Hepatic stellate cell (primary cell): ENCODE measurements at regions not wholly inside any gene's neighbourhood (a gene's known extent, or its start where the extent isn't known, plus 50 kb on each side); places are given as distances from the start of the nearest gene placed in this dataset.

ENCODE experiments used
- DNase-seq: peaks from one replicate; pipeline ENCODE4 v3.0.0; 2011; ENCODE audit warnings: low spot score

DNA sequence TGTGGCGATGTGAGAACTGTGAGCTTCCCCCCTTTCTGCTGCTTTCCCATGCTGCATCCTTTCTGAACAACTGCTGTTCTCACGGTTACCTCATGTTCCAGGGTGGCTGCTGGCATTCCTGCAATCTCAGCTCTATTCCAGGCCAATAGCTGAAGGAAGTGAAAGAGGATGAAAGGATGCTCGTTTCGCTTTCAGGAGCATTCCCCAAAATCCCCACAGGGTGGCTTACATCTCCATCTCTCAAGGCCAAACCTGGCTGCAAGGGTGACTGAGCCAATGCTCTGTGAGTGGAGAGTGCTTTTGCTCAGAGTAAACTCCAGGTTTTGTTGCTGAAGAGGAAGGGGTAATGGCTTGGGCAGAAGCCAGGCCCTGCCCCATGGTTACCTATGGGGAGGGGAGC lies 848.2 kb downstream of the BRD1 start:
- DNase-seq: no peak

DNA sequence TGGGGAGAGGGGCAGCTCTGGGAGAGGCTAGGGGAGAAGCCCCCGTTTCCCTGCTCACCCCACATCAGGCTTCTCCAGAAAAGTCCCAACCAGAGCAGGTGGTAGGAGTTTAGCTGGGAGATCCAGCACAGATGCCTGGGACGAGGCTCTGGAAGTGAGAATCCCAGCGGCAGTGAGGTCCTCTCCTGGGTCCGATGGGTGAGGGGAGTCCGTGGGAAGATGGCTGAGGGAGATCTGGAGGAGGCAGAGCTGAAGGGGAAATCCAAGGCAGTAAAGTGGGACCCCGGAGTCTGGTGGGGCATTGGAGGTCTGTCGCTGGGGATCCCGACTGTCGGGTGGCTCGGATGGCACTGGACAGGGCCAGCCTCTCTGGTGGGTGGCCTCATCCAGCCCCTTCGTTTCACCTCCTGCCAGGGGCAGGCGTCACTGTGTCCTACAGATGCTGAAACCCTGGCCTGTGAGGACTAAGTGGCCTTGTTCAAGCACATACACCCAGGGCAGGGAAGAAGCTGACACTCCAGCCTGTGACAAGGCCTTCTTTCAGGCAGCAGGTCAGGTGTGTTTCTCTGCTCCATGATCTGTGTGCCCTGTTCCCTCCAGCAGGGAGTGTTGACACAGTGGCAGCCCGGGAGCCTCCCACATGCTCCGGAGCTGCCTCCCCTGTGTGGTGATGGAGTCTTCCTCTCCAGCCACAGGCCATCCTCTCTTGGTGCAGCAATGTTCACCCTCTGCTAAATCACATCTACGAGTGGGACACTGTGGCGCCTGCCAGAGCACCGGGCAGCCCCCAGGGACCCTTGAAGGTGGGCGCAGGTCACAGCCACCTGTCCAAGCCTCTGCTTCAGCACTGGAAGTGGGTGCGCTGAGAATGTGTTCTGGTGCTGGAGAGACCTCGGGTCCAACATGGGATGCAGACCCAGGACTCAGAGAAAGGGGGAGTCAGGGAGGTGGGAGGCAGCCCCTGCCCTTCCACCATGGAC lies 850.8 kb downstream of the BRD1 start:
- no peak for DNase-seq

DNA sequence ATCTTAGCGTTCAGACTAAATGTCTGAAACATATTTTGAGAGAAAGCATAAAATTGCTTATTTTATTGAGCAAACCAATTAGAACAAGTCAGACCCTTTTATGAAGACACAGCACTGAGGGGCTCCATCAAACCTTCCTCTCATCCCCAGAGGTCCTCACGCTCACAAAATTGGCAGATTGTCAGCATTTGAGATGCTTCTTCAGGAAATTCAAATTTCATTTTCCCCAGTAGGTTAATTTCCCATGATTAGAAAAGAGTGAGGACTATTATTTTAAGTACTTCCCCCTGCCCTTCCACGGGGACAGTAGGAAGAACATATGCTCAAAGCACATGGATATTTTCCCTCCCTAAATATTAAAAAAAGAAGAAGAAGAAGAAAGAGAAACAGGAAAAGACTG lies 851.8 kb downstream of the BRD1 start:
- no peak for DNase-seq

DNA sequence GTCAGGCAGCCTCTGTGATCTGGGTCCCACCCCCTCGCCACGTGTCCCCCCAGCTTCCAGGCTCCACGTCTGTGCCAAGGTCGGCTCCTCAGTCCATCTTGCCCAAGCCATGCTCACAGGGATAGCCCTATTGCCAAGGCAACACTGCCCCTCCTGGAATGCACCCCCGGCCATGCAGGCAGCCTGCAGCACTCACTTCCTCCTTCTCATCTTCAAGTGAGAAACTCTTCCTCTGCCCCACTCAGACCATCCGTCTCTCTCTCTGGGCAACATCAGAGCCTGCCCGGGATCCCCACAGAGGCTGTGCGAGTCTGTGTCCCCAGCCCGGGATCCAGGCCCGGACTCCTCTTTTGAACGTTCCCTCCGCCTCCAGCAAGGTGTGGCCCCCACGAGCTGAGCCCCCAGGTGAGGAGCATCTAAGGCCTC lies 852.3 kb downstream of the BRD1 start:
- no peak for DNase-seq

DNA sequence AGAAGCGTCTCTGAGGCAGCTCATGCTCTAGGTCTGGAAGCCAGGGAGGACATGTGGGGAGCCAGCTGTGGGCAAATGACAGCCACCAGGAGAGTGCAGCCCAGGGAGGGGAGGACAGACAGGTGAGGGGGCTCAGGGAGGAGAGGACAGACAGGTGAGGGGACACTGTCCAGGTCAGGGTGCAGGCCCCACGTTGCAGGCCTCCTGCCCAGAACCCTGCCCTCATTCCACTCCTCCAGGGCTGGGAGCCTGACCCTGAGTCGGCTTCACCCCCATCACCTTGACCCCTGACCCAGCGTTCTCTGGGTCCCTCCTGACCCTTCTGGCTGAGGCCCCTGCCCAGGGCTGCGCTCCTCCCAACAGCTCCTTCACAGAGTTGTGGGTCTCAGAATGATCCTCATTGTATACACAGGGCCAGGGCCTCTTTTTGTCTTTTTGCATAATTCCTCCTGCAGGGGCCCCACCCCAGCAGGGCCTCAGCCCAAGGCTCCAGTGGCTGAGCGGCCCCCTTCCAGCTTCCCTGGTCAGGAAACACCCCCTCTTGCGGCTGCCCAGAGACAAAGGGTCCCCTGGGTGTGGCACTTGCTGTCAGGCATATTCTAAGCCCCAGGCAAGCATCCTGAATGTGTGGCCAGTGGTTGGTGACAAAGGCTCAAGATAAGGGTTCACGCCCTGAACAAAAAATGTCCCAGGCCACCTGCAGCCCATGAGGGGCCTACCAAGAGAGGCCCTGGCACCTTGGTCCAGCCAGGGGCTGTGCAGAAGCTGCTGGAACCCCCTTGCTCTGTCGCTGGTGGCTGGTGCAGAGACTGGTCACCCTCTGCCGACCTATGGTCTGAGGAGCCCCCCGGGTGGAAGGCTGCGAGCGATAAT lies 853.0 kb downstream of the BRD1 start:
- DNase-seq: no peak

DNA sequence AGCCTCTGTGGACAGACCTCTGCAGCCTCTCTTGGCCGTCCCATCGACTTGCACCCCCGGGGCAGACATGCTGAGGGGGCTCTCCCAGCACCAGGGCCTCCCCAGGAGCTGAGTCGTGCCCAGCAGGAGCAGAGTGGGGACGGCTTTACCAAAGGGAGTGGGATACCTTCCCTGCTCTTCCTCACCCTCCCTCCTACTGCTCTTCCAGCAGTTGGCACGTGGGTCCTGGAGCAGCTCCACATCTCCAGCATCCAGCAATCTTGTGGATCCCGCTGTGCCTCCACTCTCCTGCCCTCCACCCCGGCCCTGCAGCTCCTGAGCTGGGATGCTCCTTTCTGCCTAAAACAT lies 854.0 kb downstream of the BRD1 start:
- DNase-seq: no peak

DNA sequence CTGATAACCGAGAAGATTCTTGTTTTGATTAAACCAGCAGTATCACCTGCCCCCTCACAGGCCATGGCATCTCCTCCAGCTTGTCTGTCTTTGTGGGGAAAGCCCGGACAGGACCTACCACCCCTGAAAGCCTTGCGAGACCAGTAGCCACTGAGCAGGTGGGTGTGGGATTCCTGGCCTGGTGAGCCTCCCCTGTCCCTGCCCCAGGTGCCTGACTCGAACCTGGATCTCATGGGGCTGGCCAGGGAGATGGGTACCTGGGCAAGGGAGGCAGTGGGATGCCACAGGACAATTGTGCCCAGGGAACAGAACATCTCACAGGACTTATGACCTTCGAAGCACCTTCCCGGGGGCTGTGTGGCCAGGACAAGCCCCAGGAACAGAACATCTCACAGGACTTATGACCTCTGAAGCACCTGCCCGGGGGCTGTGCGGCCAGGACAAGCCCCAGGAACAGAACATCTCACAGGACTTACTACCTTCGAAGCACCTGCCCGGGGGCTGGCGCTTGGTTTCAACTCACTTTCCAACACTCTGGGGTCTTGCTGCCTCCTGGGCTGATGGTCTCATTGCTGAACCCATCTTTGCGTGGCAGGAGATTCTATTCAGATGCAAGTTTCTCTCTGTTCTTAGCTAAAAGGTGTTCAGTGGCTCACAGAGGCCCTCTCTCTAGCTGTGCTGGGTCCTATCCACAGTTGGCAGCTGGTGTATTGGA lies 854.5 kb downstream of the BRD1 start:
- no peak for DNase-seq

DNA sequence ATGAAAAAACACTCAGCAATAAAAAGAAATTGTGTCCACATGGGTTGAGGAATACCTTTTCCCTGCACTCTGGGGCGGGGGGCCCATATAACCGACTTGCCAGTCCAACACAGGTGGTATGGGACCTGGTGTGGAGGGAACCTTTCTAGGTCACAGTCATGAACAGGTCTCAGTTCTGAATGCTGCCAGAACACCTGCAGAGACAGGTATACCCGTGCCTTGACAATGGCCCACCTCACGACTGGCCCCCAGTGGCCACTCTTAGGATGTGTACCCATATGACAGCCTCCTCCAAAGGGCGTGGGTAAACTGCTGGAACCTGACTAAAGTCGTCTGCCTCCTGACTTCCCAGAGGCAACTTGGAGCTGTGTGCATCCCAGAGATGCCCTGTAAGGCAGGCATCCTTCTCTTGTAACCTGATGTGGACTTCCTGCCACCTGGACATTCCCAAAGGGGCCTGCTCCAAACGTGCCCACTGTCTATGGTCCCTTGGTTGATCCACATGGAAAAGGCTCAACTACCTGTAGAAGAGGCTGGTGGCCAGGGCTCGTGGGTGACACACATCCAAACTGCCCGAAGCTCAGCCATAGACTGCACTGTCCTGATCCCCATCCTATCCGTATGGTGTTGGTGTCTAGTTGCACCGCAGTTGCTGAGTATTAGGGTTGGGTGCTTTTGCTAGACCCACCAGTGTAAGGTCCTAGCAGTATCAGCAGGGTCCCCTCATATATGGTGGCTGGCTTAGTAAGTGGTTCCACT lies 859.3 kb downstream of the BRD1 start:
- DNase-seq: no peak

DNA sequence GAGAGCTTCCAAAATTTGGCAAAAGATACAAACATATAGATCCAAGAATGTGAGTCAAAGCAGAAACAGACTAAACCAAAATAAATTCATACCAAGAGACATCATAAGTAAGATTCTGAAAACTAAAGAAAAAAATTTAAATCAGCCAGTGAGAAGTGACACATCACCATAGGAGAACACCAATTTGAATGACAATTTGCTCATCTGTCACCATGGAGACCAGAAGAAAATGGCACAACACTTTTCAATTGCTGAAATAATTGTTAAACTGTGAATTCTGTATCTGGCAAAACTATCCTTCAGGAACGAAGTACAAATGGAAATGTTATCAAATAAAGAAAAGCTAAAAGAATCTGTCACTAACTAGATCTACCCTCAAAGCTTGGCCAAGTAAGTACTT lies 864.3 kb downstream of the BRD1 start:
- DNase-seq: no peak

DNA sequence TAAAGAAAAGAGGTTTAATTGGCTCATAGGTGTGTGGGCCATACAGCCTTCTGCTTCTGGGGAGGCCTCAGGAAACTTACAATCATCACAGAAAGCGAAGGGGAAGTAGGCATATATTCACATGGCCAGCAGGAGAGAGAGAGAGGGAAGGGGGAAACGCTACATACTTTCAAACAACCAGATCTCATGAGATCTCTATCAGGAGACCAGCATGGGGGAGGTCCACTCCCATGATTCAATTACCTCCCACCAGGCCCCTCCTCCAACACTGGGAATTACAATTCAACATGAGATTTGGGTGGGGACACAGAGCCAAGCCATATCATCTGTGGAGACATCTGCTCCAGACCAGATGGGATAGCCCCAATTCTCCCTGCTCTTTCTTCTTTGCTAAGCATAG lies 866.0 kb downstream of the BRD1 start:
- DNase-seq: no peak

DNA sequence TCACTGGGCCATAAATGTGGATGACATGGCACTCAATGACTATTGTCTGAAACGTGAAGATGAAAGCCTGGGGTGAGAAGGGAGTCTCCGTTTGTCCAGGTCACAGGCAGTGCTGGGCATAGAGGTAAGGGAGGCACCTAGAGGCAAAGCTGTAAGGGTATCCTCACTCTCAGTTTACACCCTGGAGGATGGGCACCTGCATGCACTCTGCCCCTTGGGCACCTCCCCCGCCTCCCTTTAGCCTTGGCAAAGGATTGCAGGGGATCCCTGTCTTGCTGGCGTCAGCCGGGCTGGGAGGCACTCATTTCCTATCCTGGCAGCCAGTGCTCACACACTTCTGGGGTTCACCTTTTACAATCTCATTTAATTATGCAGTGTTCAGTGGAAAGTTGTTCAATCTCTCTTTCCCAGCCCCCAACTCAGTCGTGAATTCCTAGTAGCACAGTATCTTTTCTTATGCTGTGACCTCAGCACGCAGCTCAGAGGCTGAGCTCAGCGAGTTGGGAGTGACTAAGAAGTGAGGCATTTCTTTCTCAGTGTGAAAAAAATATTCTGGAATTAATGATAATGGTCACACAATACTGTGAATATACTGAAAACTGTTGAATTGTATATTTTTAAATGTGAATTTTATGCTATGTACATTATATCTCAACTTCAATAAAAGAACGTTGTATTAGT lies 866.6 kb downstream of the BRD1 start:
- DNase-seq: no peak

DNA sequence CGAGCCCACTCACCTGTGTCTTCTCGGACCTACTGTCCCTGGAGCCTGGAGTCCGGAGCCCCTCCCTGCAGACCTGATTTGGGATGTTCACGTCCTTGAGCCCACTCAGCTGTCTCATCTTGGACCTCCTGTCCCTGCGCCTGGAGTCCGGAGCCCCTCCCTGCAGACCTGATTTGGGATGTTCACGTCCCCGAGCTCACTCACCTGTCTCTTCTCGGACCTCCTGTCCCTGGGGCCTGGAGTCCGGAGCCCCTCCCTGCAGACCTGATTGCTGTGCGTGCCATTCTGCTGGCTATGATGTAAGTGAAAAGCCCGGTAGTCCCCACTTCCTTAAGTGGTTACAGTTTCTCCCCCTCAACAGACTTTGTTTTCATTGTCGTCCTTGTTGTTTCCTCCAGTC lies 867.1 kb downstream of the BRD1 start:
- no peak for DNase-seq

DNA sequence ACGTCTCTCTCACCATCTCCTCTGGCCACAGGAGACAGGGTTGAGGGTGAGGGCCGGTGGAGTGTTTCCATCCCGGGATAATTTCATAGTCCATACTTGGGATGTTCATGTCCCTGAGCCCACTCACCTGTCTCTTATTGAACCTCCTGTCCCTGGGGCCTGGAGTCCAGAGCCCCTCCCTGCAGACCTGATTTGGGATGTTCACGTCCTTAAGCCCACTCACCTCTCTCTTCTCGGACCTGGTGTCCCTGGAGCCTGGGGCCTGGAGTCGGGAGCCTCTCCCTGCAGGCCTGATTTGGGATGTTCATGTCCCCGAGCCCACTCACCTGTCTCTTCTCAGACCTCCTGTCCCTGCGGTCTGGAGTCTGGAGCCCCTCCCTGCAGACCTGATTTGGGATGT lies 868.2 kb downstream of the BRD1 start:
- no peak for DNase-seq

DNA sequence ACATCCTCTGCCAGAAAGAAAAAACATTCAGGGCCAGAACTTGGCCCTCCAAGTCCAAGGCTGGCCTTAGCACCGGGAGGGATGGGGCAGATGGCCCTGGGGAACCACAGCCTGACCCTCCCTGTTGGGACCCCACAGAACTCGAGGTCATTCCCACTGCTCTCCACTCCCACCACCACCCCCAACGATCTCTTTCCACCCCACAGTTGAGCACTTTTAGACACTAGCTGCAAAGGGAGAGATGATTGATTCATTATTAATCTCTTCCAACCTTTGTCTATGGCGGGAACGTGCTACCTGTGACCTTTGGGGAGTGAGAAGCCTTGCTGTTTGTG lies 869.7 kb downstream of the BRD1 start:
- DNase-seq: no peak

DNA sequence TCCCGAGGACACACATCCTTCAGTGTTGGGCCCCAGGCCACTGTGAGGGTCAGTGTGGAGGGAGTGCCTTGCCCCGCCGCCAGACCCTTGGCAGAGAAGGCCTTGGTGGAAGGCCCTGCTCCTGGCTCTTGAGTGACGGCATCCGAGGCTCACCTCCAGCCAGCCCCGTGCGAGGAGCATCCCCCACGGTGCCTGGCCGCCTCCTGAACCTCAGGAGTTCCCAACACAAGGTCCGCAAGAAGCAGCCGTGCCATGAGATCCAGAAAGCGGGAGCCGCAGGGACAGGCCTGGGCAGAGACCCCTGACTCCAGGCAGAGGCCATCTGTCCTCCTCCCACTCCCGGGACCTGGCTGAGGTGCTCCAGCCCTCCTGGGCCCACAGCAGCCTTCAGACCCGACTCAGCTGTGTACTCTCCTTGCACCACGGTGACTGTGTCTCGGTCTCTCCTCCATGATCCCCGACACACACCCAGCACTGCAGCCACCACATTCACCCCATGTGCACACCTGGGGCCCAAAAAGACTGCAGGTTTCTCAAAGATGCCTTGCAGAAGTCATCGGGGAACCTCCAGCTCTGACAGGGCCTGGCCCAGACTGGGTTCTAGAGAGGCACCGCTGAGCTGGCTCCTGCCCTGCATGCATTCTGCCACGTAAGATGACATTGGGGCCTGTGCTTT lies 870.2 kb downstream of the BRD1 start:
- no peak for DNase-seq

DNA sequence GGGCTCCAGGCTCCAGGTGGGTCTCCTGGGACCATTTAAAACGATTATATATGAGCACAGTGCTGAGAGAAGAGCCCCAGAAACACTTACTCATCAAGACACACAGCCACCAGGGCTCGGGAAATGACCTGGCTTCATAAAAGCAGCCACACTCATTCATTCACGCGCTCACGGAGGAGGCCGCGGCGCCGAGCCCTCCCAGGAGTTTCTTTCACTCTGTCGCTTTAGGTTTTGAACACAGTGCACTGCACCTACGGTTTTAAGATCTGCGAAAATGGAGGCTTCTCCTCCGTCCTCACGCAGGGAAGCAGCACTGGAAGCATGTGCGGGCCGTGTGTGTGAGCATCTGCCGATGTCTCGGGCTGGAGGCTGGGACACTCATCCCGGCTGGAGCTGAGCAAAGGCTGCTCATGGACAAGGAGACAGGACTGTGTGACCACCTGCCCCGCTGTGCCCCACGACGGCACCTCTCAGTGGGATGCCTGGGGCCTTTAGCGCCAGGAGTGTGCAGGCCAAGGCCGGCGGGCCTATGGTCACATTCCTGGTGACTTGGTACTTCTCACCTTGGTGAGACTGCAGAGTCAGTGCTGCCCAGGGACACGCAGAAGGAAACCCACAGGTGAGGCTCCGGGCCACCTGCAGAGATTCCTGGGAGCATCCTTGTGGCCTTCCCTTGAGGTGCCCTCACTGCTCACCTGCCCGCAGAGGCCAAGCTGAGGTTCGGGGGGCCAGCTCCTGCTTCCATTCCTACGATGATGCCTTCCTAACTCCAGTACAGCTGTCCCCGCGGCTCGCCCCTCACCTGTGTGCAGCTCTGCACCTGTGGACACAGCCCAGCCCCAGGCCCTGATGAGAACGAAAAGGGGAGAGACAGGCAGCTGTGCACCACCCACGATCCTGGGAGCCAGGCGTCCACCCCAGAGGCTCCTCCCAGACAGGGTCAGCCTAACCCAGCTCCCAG lies 872.0 kb downstream of the BRD1 start:
- no peak for DNase-seq

DNA sequence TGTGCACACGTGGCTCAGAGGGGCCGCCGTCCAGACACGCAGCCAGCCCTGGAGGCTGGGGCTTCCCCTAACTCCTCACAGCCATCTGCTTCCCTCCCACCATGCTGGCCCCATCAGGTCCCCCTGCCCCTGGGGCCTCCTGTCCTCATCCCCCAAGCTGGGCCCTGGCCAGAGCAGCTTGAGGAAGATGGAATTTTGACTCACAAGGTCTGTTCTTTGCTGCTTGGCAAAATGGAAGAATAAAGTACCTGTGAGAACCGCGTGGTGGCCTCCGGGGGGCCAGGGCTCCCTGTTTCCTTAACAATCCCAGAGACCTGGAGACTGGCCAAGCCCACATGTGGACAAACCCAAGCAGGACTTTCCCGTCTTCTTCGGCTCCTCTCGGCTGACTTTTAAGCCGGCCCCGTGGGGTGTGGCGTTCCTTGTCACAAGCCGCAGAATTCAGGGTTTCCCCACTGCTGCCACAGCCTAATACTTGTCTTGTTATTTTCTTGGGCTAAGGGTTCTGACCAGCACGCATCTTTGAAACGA lies 872.8 kb downstream of the BRD1 start:
- DNase-seq: no peak

DNA sequence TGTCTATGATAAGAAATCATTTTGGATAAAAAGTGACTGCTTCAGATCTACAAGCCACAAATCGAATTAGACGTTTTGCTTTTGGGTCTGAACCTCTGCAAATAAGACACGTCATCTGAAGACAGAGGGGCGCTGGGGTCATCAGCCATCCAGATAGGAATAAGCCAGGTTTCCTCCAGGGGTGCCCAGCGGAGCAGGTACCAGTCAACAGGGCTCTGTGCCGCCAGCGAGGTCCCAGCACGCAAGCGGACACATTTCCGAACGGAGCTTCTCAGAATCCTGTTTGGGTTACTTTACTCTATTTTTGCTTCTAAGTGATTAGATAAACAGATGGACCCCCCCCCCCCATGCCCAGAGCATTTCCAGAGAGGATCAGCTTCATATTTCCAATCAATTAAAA lies 873.8 kb downstream of the BRD1 start:
- no peak for DNase-seq

DNA sequence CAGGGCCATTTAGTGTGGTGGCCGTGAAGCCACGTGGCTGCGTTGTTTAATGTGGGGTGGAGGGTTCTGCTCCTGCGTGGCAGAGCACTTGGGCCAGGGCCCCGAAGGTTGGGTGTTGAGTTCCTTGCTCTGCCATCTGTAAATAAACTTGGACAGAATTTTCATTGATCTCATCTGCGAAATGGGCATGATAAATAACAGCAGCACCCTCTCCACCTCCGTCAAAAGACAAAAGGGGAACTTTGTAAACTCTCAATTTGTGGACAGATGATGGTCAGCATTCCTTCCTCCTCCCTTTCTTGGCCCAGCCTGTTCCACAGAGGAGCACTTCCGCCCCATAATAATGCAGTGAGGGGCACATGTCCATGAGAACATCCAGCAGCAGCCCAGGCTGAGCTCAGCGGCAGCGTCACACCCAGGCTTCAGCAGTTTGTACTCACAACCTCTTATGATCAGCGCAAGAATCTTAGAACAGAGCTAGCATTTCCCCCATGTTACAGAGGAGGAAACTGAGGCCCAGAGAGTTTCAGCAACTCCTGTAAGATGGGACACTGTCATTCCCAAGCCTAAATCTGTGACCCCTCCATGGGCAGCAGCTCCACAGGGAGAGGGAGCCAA lies 874.5 kb downstream of the BRD1 start:
- no peak for DNase-seq
